ENCODE measurements at regions not wholly inside any gene's neighbourhood (a gene's known extent, or its start where the extent isn't known, plus 50 kb on each side); places are given as distances from the start of the nearest gene placed in this dataset.
"Not testable (repeated sequence)": the region's sequence is repeated elsewhere in the genome, so short reads cannot be mapped to it uniquely, and the experiment has no call there.

GRCh38 chr2:179385756-179386155 is 121.1 kb upstream of the SESTD1 start:
- H3K4me3 Mint-ChIP-seq; H3K27me3 Mint-ChIP-seq (ENCODE audit: low read depth); ATAC-seq (replicated peaks in 1 of 2); H3K4me1 Mint-ChIP-seq (ENCODE audit: low read depth); H3K27ac Mint-ChIP-seq; H3K36me3 Mint-ChIP-seq (ENCODE audit: insufficient read depth in 2 of 2); DNase-seq; H3K9me3 Mint-ChIP-seq: not testable (repeated sequence)

- Mint-ChIP-seq H3K36me3 (ENCODE audit: insufficient read depth in 2 of 2) (no peaks in the 10 kb centered on the region), H3K4me1 (ENCODE audit: low read depth) (no peaks in the 10 kb centered on the region), H3K27ac (no peak overlapping the region), H3K4me3 (no peak overlapping the region), H3K9me3 (peaks cover 0 to 2% of the 10 kb centered on the region in 2 donors), H3K27me3 (ENCODE audit: low read depth) (peaks cover 6% of the 10 kb centered on the region)
- DNase-seq (no peak), ATAC-seq (replicated peaks in 1 of 2) (no peak)
Measured at GRCh38 chr2:179383975-179384374, 119.3 kb upstream of the SESTD1 start.

- H3K27me3 Mint-ChIP-seq (ENCODE audit: low read depth): no peaks in the 10 kb centered on the region
- DNase-seq (no peak), ATAC-seq (replicated peaks in 1 of 2) (no peak)
- no peaks in the 10 kb centered on the region for H3K36me3 Mint-ChIP-seq (ENCODE audit: insufficient read depth in 2 of 2)
- H3K4me1 Mint-ChIP-seq (ENCODE audit: low read depth): no peaks in the 10 kb centered on the region
- no peak overlapping the region for H3K4me3 Mint-ChIP-seq
- no peak overlapping the region for H3K27ac Mint-ChIP-seq
- no peaks in the 10 kb centered on the region for H3K9me3 Mint-ChIP-seq
Measured at GRCh38 chr2:179377296-179377695, 112.7 kb upstream of the SESTD1 start.

DNA sequence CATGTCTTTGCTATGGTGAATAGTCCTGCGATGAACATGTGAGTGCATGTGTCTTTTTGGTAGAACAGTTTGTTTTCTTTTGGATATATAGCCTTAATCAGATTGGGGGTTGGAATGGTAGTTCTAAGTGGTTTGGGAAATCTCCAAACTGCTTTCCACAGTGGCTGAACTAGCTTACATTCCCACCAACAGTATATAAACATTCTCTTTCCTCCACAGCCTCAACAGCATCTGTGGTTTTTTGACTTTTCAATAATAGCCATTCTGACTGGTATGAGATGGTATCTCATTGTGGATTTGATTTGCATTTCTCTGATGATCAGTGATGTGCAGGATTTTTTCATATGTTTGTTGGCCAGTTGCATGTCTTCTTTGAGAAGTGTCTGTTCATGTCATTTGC is 112.2 kb upstream of the SESTD1 start:
- Mint-ChIP-seq H3K27me3 (ENCODE audit: low read depth) (no peaks in the 10 kb centered on the region), H3K27ac (no peak overlapping the region), H3K36me3 (ENCODE audit: insufficient read depth in 2 of 2) (no peaks in the 10 kb centered on the region), H3K9me3 (no peaks in the 10 kb centered on the region), H3K4me1 (ENCODE audit: low read depth) (no peaks in the 10 kb centered on the region), H3K4me3 (no peak overlapping the region)
- DNase-seq (no peak), ATAC-seq (replicated peaks in 1 of 2) (no peak)

GRCh38 chr2:179373816-179374215 is 109.2 kb upstream of the SESTD1 start:
- Mint-ChIP-seq H3K27me3 (ENCODE audit: low read depth) (peaks cover 12% of the 10 kb centered on the region), H3K9me3 (no peaks in the 10 kb centered on the region), H3K36me3 (ENCODE audit: insufficient read depth in 2 of 2) (no peaks in the 10 kb centered on the region), H3K4me3 (no peak overlapping the region), H3K4me1 (ENCODE audit: low read depth) (no peaks in the 10 kb centered on the region), H3K27ac (no peak overlapping the region)
- ATAC-seq (replicated peaks in 1 of 2) (no peak), DNase-seq (no peak)

GRCh38 chr2:179365561-179365960 is 100.9 kb upstream of the SESTD1 start:
- H3K36me3 Mint-ChIP-seq (ENCODE audit: insufficient read depth in 2 of 2); H3K4me1 Mint-ChIP-seq (ENCODE audit: low read depth); DNase-seq; H3K9me3 Mint-ChIP-seq; ATAC-seq (replicated peaks in 1 of 2); H3K4me3 Mint-ChIP-seq; H3K27ac Mint-ChIP-seq: not testable (repeated sequence)
- H3K27me3 Mint-ChIP-seq (ENCODE audit: low read depth): peaks cover 12% of the 10 kb centered on the region

GRCh38 chr2:179355881-179356280 is 91.2 kb upstream of the SESTD1 start:
- H3K9me3 Mint-ChIP-seq: no peaks in the 10 kb centered on the region
- no peak for ATAC-seq (replicated peaks in 1 of 2)
- H3K36me3 Mint-ChIP-seq (ENCODE audit: insufficient read depth in 2 of 2): no peaks in the 10 kb centered on the region
- no peaks in the 10 kb centered on the region for H3K4me1 Mint-ChIP-seq (ENCODE audit: low read depth)
- H3K27ac Mint-ChIP-seq: no peak overlapping the region
- DNase-seq: no peak
- H3K4me3 Mint-ChIP-seq: no peak overlapping the region
- peaks cover 4% of the 10 kb centered on the region for H3K27me3 Mint-ChIP-seq (ENCODE audit: low read depth)

DNA sequence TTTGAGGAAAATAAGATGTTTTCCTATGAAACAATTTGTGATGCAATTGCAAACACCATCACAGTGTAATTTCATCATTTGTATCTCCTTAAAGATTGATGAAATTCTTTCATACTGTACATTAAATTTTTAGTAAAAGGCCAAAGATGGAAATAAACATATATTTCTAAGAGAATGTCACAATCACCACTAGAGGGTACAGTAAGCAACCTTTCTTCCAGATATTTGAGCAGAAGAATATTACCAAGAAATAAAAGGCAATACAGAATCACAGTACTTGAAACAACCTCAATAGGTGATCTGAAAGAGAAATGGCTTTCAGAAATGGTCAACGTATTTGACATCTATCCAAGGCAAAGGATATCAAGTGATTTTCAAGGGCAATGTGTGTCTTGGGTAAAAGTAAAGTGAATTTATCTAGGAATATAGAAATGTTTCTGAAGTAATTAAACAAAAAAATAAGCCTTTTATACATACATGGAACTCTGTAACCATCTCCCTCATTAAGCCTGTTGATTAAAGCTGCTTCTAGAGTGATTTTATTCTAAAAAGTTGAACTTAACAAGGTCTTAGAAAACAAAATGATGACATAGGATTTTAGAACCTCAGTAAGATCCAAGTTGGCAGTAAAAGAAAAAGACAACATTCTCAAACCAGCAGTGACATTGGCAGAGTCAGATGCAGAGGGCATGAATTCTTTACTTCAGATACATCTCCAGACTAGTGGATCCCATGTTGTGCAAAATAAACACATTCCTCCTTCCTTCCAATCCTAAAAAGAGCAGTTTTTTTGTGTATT is 90.3 kb upstream of the SESTD1 start:
- no peak overlapping the region for H3K4me3 Mint-ChIP-seq
- no peak overlapping the region for H3K27ac Mint-ChIP-seq
- ATAC-seq (replicated peaks in 1 of 2): no peak
- no peak for DNase-seq
- no peaks in the 10 kb centered on the region for H3K9me3 Mint-ChIP-seq
- H3K36me3 Mint-ChIP-seq (ENCODE audit: insufficient read depth in 2 of 2): no peaks in the 10 kb centered on the region
- H3K27me3 Mint-ChIP-seq (ENCODE audit: low read depth): peaks cover 6% of the 10 kb centered on the region
- H3K4me1 Mint-ChIP-seq (ENCODE audit: low read depth): no peaks in the 10 kb centered on the region

GRCh38 chr2:179354296-179354695 is 89.7 kb upstream of the SESTD1 start:
- no peaks in the 10 kb centered on the region for H3K4me1 Mint-ChIP-seq (ENCODE audit: low read depth)
- peaks cover 6% of the 10 kb centered on the region for H3K27me3 Mint-ChIP-seq (ENCODE audit: low read depth)
- H3K4me3 Mint-ChIP-seq: no peak overlapping the region
- H3K36me3 Mint-ChIP-seq (ENCODE audit: insufficient read depth in 2 of 2): no peaks in the 10 kb centered on the region
- no peak overlapping the region for H3K27ac Mint-ChIP-seq
- ATAC-seq (replicated peaks in 1 of 2): no peak
- H3K9me3 Mint-ChIP-seq: no peaks in the 10 kb centered on the region
- no peak for DNase-seq

GRCh38 chr2:179352181-179352580 is 87.5 kb upstream of the SESTD1 start:
- Mint-ChIP-seq H3K27me3 (ENCODE audit: low read depth) (peaks cover 6% of the 10 kb centered on the region), H3K4me3 (no peak overlapping the region)
- DNase-seq: no peak

GRCh38 chr2:179351057-179351456 is 86.4 kb upstream of the SESTD1 start:
- Mint-ChIP-seq H3K9me3 (no peaks in the 10 kb centered on the region), H3K4me3 (no peak overlapping the region), H3K27me3 (ENCODE audit: low read depth) (peaks cover 6% of the 10 kb centered on the region), H3K27ac (no peak overlapping the region), H3K36me3 (ENCODE audit: insufficient read depth in 2 of 2) (no peaks in the 10 kb centered on the region), H3K4me1 (ENCODE audit: low read depth) (no peaks in the 10 kb centered on the region)
- DNase-seq (no peak), ATAC-seq (replicated peaks in 1 of 2) (no peak)

More at GRCh38 chr2:179352181-179352580, 87.5 kb upstream of the SESTD1 start:
- H3K27ac Mint-ChIP-seq: no peak overlapping the region
- H3K9me3 Mint-ChIP-seq: no peaks in the 10 kb centered on the region
- ATAC-seq (replicated peaks in 1 of 2): no peak
- no peaks in the 10 kb centered on the region for H3K36me3 Mint-ChIP-seq (ENCODE audit: insufficient read depth in 2 of 2)
- H3K4me1 Mint-ChIP-seq (ENCODE audit: low read depth): no peaks in the 10 kb centered on the region

GRCh38 chr2:179349670-179350303 is 85.2 kb upstream of the SESTD1 start:
- Mint-ChIP-seq H3K9me3 (no peaks in the 10 kb centered on the region), H3K27ac (no peak overlapping the region), H3K4me3 (no peak overlapping the region), H3K4me1 (ENCODE audit: low read depth) (no peaks in the 10 kb centered on the region), H3K36me3 (ENCODE audit: insufficient read depth in 2 of 2) (no peaks in the 10 kb centered on the region), H3K27me3 (ENCODE audit: low read depth) (peaks cover 6% of the 10 kb centered on the region)
- ATAC-seq (replicated peaks in 1 of 2): no peak
- DNase-seq: no peak

- Mint-ChIP-seq H3K36me3 (ENCODE audit: insufficient read depth in 2 of 2) (no peaks in the 10 kb centered on the region), H3K27ac (no peak overlapping the region), H3K9me3 (no peaks in the 10 kb centered on the region), H3K4me1 (ENCODE audit: low read depth) (no peaks in the 10 kb centered on the region), H3K27me3 (ENCODE audit: low read depth) (peaks cover 6% of the 10 kb centered on the region), H3K4me3 (no peak overlapping the region)
- ATAC-seq (replicated peaks in 1 of 2): no peak
- no peak for DNase-seq
Measured at GRCh38 chr2:179348906-179349305, 84.3 kb upstream of the SESTD1 start.

DNA sequence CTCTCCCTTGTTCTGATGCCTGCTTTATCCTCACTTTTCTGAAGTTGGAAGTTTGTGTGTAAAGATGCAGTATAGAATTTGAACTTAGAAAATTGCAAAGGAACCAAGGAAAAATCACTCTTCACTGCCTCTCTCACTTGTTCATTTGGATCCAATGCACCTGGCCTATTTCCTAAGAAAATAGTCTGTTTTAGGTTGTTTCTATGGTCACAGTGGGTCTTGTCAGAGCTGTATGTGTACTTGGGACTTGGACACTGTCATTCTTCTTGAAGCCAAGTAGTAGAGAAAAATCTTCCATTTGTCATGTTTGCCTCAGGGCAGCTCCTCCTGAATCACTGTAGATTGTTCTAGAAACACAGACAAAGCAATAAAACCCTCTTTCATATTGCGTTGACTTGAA is 80.3 kb upstream of the SESTD1 start:
- ATAC-seq (replicated peaks in 1 of 2): no peak
- Mint-ChIP-seq H3K27ac (no peak overlapping the region), H3K36me3 (ENCODE audit: insufficient read depth in 2 of 2) (no peaks in the 10 kb centered on the region), H3K4me1 (ENCODE audit: low read depth) (no peaks in the 10 kb centered on the region), H3K9me3 (no peaks in the 10 kb centered on the region), H3K4me3 (no peak overlapping the region), H3K27me3 (ENCODE audit: low read depth) (no peaks in the 10 kb centered on the region)
- no peak for DNase-seq

Measured in activated T-cell treated with anti-CD3 and anti-CD28 coated beads, Interleukin-2, amount 50 U/mL, for 72 hours (primary cell).